ENCODE measurements at regions not wholly inside any gene's neighbourhood (a gene's known extent, or its start where the extent isn't known, plus 50 kb on each side); places are given as distances from the start of the nearest gene placed in this dataset.
"Not testable (repeated sequence)": the region's sequence is repeated elsewhere in the genome, so short reads cannot be mapped to it uniquely, and the experiment has no call there.

DNA sequence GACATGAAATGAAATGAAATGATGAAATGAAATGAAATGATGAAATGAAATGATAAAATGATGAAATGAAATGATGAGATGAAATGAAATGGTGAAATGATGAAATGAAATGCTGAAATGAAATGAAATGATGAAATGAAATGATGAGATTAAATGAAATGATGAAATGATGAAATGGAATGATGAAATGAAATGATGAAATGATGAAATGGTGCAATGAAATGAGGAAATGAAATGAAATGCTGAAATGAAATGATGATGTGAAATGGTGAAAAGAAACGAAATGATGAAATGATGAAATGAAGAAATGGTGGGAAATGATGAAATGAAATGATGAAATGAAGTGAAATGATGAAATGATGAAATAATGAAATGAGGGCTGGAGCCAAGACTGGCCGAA lies 559.1 kb upstream of the WSB1 start:
- not testable (repeated sequence) for TF ChIP-seq TCF7L2 (IDR thresholded peaks at IDR 0.05; ENCODE audit: low read depth, low read length)
- TF ChIP-seq, protein P1, sequence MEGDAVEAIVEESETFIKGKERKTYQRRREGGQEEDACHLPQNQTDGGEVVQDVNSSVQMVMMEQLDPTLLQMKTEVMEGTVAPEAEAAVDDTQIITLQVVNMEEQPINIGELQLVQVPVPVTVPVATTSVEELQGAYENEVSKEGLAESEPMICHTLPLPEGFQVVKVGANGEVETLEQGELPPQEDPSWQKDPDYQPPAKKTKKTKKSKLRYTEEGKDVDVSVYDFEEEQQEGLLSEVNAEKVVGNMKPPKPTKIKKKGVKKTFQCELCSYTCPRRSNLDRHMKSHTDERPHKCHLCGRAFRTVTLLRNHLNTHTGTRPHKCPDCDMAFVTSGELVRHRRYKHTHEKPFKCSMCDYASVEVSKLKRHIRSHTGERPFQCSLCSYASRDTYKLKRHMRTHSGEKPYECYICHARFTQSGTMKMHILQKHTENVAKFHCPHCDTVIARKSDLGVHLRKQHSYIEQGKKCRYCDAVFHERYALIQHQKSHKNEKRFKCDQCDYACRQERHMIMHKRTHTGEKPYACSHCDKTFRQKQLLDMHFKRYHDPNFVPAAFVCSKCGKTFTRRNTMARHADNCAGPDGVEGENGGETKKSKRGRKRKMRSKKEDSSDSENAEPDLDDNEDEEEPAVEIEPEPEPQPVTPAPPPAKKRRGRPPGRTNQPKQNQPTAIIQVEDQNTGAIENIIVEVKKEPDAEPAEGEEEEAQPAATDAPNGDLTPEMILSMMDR (IDR thresholded peaks at IDR 0.05): not testable (repeated sequence)

Measured in Panc1 (cell line).